Esophagus squamous epithelium (tissue), 4 donors: ENCODE measurements at regions not wholly inside any gene's neighbourhood (a gene's known extent, or its start where the extent isn't known, plus 50 kb on each side); places are given as distances from the start of the nearest gene placed in this dataset.

Experiments used
- CTCF ChIP-seq, 6 experiments: fragments of 450-650 bp in 4 of 6; fragments of 200-600 bp in 2 of 6; sonication (generic) in 2 of 6; IDR thresholded peaks; one replicate each; pipeline ENCODE4 v1.5.1; 2016 to 2019; ENCODE audit warnings: antibody characterized with exemption in 6 of 6, mild to moderate bottlenecking in 4 of 6, moderate library complexity in 4 of 6
- POLR2A ChIP-seq, 4 donors: fragments of 450-650 bp; IDR thresholded peaks; one replicate each; pipeline ENCODE4 v1.6.1; 2017; ENCODE audit warnings: antibody characterized with exemption in 4 of 4, mild to moderate bottlenecking in 4 of 4, moderate library complexity in 3 of 4

GRCh38 chr2:177147093-177147694, 65.4 kb upstream of the HNRNPA3 start:
- TF ChIP-seq CTCF (IDR thresholded peaks at IDR 0.05) (peak; percentile 41 to 72 (median 54)), POLR2A (IDR thresholded peaks at IDR 0.05) (no peak)
